Activated T-cell treated with anti-CD3 and anti-CD28 coated beads, Interleukin-2, amount 50 U/mL, for 1 hour (primary cell): ENCODE measurements at regions not wholly inside any gene's neighbourhood (a gene's known extent, or its start where the extent isn't known, plus 50 kb on each side); places are given as distances from the start of the nearest gene placed in this dataset.

Source experiments
- DNase-seq: peaks from one replicate; pipeline ENCODE4 v3.0.0-alpha.2; 2020

DNA sequence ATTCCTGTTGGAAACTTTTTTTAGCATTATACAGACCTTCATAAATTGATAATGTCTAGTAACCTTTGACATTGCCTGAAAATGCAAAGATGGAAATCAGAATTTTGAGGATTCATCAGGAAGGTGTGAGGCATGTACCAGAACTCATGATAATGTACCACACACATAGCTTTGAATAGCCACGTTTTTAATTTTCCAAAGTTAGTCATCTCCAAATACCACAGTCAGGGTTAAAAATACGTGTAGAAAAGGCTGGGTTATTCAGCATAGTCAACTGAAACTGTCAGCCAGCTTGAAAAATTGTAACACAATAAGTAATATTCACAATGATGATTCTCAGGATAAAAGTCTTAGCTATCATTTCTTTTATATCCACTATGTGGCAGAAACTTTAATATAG, 102.0 kb upstream of the THRB start:
- no peak for DNase-seq

DNA sequence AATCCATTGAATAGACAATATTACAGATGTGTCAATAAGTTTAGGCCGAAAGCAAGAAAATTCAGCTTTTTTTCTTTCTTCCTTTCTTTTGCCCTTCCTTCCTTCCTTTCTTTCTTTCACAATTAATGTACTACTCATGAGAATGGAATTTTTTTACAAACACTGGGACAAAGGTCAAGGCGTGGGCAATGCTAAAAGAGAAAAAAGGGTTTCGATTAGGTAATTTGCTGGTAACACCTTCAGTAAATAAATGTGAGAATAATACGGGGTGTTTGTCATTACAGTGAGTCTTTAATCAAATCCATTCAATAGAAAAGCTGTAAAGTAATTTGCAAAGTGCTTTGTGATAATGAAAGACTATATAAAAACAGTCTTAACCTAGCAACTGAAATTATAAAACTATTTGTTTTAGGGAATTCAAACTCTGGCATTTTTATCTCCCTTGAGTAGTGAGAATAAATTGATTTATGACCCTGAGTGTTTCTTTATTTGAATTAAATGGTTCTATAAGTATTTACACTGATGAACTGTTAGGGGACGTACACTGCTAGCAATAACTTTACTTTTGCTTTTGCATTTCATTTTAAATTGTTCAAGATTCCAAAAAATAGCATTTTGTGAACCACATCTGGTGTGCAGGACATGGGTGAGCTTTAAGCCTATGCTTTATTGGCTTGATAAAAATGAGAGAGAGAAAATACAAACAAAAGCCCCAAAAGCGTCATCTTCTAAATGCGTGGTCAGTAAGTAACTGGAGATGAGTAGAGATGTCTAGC, 104.2 kb upstream of the THRB start:
- DNase-seq, result no peak

DNA sequence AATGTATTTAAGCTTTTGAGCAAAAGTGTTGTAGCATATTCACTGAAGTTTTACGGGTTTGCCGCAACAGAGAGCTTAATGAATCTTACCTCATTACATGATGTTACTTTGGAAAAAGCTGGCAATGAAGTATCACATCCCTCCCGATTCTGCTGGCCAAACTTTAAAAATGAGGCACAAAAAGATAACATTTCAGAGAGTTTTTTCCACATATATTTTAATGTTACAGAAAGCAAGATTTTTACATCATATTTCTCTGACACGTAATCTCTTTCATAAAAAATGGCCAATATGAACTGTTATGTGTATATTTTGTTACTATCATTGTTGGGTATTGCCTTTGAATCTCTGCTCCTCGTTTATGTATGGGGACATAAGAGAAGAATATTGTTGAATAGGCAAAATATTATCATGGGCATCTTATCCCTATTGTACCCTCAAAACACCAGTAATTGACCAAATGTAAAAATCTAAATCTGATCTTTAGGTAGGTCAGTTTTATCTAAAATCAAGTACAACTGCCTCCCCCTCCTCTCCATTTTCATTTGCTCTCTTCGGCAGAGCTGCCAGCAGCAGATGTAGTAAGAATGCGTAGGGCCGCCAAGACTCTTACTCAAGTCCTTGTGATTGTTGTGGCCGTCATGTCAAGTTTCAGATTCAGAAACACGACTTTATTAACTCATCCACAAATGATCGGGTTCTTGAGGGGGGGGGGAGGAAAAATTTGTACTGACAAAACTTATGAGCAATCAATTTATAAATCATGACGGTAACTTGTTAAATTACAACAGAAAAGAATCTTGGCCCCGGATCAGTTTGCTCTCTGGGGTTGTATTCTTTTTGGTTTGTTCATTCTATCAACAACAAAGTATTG, 106.7 kb upstream of the THRB start:
- DNase-seq, result no peak

DNA sequence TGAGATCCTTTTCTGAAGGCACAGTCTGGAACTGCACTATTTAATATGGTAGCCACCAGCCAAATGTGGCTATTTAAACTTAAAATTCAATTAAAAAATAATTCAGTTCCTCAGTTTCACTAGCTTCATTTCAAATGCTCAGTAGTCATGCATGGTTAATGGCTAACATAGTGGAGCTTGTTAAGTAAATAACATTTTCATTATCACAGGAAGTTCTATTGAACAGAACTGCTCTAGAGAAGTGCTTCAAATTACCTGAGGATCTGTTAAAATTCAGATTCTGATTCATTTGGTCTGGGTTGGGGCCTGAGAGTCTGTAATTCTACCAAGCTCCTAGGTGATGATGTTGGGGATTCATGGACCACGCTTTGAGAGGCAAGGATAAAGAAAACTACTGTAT, 109.6 kb upstream of the THRB start:
- no peak for DNase-seq

DNA sequence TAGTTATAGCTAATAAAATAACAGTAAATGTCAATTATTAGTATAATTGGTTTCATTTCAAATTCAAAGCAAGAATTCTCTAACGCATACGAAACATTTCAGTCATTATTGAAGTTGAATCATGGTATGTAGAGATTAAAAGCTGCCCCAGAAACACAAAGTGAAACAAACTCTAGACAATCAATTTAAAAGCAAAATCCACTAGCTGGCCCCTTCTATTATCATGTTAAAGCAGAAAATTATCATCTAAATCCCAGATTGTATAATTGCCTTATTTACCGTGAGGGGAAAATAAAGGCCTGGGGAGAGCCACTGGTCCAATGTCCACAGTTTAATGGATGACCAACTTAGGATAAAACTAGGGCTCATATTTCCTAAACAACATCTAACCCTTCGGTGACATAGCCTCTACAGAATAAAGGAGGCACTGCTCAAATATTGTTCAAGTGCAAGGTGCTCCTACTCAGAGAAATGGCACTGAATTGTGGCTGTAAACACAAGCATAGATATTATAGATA, 110.9 kb upstream of the THRB start:
- no peak for DNase-seq

DNA sequence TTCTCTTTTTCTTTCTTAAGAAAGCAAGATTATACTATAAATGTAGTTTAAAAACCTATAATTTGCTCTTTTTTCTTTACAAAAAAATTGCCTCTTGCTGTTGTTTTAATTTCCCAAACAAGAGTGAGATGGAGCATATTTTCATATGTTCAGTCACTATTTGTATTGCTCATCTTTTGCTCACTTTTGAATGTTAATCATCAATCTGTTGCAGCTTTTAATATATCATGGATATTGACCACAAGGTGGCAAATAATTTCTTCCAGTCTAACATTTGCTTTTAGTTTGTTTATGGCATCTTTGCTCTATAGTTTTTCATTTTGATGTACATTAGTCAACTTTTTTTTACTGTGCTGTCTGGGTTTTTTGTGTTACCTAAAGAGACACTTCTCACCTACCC, 112.6 kb upstream of the THRB start:
- DNase-seq, result no peak

DNA sequence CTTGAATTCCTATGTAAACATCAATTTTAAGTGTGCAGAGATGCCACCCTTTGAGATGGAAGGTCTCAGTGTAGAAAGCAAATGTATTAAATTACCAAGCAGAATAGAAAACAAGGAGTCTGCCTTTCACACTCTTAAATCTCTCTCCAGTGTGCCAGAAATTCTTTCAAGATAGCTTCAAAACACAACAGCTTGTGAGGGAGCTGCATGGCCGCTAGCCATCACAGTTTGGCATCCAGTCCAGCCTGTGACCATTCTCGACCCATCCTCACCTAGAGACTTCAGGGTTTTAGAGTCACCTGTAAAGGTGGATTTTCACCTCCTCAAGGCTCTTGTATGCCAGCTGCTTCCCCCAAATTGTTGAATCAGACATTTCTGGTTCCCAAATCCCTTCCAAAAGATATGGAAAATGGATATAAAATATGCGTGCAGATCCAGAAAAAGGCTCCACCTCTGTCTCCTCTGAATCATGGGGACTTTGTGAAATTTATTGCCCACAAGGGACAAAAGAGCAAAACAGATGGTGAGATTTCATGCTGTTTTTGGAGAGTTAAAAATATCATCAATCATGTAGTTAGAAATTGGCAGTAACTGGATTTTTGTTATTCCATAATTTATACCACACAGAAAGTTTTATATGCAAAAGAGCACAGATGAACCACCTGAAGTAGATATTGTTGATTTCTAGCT, 114.2 kb upstream of the THRB start:
- no peak for DNase-seq

DNA sequence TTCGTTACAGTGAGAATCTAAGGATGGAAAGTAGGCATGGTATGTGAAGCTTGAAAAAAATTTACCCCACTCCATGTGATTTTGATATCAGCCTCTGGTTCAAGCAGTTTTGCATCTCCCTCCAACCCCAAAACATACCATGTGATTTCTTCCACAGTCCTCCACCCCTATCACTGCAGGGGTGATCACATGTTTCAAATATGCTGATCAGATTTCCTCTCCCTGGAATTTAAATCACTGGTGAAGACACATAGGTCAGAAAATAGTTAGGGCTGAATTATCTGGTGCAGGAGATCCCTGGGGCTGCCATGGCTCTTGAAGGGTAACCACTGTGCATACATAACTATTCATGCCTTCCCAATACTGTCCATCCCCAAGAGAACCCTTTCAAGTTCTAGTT, 119.7 kb upstream of the THRB start:
- no peak for DNase-seq

DNA sequence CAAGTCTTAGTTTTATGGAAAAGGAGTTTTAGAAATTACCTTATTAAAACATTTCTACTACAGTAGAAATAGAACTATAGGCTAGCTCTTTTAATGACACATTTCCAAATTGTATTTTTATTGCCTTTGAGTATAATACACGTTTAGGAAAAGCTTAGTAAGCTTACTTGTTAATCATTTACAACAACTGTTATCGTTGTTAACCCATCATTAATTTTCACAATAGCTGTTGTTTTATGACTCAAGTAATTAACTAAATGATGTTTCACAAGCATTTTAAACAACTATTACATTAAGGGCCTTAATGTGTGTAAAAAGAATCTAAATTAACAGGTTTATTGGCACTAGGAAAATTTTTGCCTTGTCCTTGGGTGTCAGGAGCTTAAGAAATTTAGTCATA, 120.5 kb upstream of the THRB start:
- no peak for DNase-seq

DNA sequence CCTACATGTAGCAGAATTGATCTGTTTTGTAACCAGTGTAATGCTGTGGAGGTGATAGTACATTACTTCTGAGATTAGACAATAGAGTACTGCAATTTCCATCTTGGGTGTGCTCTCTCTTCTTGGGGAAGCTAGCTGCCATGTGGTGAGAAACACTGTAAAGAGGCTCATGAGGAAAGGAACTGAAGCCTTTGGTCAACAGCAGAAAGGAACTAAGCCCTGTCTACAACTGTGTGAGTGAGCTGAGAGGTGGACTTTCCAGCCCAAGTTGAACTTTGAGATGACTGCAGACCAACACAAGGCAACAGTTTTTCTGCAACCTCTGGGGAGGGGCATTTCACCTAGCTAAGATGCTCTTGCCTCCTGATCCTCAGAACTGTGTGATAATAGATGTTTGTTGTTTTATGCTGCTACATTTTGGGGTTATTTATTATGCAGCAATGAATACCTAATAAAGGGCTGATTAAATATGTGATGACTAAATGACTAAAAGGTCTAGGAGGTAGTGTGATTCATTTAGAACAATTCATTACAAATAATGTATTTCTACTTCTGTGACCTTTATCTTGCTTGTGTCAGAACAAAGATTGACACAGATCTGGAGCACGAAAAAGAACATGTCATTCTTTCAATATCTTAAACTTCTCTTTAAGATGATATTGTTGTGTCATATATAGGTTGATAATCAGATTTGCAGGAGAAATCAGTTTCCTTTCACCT, 121.6 kb upstream of the THRB start:
- no peak for DNase-seq

DNA sequence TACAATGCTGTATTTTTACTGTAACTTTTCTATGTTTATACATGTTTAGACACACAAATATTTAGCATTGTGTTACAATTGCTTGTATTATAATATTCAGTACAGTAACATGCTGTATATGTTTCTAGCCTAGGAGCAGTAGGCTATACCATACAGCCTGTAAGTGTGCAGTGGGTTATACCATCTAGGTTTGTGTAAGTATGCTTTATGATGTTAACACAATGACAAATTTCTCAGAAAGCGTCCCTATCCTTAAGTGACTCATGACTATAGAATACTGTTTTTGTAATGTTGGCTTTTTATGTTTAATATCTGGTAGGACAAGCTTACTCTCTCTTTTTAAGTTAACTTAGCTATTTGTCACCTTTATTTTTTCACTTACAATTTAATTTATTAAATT, 127.5 kb upstream of the THRB start:
- no peak for DNase-seq

DNA sequence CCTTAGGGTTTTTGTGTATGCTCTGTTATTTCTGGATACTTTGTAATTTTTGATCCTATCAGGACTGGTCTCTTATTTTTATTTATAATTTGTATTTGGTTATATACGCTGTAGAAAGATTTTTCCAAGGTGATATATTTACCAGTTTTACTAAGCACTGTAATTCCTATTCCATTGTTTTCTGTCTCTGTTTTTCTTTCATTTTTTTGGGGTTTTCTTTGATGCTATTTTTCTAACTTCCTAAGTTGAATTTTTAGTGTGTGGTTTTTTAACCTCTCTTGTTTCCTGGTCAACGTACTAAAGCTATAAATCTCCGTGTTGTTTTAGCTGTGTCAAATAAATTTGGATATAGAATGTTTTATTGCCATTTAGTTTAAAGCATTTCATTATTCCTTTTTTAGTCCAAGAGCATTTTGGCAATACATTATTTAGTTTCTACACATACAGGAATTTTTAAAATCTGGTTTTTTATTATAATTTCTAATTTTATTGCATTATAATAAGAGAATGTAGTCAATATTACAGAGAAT, 128.1 kb upstream of the THRB start:
- no peak for DNase-seq

DNA sequence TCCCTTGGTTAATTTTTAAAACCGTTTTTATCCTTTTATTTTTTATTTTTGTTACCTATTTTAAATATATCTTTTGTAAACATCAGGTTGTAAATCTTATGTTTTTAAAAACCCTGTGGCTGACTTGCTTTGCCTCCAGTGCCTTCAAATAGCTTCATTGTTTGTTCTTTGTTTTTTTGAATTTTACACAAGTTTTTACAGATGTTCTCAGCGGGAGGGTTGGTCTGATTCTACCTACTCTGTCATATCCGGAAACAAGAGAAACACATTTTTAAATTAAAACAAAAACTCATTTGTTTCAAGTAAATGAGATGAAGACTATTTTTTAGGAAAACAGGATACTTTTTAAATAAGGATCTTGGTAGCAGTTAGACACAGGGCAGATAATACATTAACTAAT, 129.0 kb upstream of the THRB start:
- DNase-seq, result no peak

DNA sequence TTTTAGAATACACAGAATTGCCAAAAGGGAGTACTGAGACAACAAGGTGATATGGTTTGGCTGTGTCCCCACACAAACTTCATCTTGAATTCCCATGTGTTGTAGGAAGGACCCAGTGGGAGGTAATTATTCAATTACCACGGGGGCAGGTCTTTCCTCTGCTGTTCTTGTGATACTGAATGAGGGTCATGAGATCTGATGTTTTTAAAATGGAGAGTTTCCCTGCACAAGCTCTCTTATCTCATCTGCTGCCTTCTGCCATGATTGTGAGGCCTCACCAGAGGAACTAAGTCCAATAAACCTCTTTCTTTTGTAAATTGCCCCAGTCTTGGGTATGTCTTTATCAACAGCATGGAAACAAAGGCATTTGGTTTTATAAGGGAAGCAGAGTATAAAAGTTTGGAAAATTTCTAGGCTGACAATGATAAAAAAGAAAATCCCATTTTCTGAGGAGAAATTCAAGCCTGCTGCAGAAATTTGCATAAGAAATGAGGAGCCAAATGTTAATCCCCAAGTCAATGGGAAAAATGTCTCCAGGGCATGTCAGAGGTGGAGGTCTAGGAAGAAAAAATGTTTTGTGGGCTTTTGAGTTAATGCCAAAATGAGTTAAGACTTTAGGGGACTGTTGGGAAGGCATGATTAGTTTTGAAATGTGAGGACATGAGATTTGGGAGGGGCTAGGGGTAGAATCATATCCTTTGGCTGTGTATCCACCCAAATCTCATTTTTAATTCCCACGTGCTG, 130.5 kb upstream of the THRB start:
- no peak for DNase-seq

DNA sequence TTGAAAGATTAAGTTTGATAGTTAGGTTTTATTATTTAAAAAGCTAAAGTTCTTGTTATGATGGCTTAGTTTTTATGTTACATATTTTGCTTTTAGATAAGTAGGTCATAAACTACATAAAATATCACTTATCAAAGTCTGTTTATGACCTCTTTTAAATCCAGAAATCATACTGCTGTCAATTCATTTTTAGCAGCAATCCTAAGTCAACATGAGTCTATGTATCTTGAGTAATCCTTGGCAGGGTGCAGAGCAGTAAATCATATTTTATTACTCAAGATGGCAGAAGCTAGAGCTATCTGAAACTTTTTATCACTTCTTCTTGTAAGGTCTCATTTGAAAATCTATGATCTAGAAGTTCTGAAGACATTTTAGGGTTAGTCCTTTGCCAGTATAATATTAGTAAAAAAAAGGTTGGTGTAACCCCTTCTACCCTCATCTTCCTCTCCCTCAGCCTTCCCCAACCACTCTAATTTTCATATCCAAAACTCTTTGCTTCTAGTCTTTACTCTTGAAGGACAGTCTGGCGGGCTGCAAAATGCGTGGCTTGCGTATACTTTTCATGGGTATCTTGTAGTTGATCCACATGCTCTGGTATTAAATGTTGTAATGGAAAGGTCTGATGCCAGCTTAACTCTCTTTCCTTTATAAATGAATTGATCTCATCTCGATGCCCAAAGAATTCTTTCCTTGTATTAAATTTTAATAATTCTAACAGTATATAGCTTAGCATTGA, 134.0 kb upstream of the THRB start:
- DNase-seq, result no peak

DNA sequence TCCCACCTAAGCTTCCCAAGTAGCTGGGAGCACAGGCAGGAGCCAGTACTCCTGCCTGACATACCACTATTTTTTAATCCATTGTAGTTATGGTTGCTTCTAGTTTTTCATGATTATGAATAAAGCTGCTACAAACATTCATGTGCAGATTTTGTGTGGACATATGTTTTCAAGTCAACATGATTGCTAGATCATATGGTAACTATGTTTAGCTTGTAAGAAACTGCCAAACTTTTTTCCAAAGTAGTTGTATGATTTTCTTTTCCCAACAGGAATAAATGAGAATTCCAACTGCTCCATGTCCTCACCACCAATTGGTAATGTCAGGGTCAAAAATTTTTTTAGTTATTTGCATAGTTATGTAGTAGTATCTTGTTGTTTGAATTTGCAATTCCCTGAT, 136.8 kb upstream of the THRB start:
- no peak for DNase-seq

DNA sequence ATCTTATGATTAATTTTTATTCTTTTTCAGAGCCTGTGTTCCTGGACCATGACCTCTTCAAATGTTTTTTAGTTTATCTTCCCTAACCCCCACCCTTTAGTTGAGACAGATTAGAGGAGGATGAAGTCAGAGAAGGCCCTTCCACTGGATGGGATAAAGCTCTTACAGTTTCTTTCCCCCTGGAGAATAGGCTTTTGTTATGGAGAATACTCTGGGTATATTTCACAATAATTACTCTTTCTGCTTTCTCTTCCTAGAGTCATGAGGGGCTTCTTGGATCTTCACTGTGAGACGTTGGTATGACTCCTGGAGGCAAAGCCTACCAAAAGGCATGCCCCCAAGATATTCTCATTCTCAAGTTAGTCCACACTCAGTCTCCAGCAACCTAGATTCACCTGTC, 144.4 kb upstream of the THRB start:
- no peak for DNase-seq

DNA sequence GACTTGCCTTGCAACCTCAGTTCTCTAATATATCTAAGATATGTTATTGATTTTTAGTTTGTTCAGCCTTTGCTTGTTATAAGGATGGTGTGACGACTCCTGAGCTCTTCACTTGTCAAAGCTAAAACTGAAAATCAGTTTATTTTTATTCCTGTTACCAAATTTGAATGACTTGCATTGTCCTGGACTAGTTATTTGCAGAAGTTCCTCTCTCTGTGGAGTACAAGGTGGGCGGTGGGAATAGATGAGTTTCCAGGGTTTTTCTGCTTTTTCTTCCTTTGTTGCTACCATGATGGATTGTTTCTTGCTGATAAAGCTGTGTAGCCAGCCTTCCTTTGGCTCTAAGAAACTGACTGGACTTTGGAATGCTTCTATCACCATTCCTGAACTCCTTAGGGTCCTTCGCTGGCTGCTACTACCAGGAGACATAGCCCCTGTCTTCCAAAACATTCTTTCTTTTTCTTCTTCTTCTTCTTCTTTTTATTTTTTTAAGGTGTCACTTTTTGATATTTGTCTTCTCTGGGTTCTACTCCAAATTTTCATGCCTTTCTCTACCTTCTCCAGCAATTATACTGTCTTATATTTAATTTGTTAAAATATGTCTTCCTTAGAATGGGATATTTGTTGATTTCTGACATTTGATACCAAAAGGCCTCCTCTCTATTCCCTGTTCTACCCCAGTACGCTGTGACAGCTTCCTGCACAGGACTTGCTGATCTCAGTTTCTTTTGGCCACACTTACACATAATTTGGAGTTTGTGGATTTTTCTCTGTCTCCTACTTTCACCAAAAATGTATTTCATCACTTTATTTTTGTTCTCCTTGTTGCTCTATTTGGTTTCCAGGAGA, 145.1 kb upstream of the THRB start:
- no peak for DNase-seq

DNA sequence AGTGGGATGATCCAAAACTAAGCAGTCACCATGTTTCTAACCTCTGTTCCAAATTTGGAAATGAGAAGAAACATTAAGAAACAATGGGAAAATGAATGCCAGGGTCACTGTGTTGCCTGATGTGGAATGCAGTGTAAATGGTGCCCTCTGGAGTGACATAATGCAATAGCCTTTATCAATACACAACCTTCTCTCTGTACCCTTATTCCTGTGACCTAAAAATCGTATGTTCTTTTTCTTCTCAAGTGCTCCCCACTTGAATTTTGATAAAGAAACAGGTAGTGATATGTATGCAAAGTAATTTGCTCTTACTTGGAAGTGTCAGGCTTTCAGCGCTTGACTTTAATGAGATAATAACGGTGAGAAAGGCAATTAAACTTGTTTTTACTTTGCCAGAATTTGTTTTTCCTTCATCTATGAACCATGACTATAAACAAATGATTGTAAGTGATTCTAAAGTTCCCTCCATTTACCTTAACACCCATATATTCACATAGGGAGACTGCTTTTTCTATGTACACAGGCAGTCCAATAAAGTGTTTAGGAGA, 145.8 kb upstream of the THRB start:
- DNase-seq, result no peak

DNA sequence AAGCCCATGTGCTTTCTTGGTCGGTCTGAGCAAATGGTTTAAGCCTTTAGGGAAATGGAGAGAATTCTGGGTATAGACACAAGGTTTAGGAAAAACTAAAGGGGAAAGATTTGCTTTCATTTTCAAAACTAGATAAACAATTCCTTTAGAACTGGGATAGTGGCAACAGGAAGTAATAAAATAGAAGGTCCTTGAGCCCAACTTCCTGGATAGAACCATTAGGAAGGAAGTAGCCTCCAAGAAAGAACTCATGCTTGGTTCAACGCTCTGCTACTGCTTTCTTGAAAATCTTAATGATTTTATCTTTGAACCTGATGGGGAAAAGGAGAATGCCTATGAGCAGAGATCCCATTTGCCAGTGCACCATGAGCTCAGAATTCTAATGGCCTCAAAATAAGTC, 147.0 kb upstream of the THRB start:
- no peak for DNase-seq
